ENCODE measurements at regions not wholly inside any gene's neighbourhood (a gene's known extent, or its start where the extent isn't known, plus 50 kb on each side); places are given as distances from the start of the nearest gene placed in this dataset.
"Not testable (repeated sequence)": the region's sequence is repeated elsewhere in the genome, so short reads cannot be mapped to it uniquely, and the experiment has no call there.

DNA sequence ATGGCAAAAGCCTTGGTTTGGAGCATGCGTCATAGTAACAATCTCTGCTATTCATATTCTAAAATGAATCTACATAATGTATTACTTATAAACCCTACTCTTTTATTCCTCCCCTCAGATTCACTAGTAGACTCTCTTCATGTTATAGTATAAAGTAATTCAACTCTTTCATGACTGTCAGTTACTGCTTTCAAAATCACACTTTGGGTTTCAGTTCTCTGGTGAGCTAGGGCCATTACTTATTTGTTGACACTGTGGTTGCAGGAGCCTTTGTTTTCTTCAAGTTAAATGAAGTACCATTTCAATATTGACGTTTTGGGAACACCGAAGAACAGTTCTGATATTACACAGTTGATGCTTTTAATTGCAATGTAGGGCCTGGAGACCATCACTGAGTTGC, 378.4 kb downstream of the DDX10 start:
- DNase-seq (ENCODE audit: low read depth), result no peak

DNA sequence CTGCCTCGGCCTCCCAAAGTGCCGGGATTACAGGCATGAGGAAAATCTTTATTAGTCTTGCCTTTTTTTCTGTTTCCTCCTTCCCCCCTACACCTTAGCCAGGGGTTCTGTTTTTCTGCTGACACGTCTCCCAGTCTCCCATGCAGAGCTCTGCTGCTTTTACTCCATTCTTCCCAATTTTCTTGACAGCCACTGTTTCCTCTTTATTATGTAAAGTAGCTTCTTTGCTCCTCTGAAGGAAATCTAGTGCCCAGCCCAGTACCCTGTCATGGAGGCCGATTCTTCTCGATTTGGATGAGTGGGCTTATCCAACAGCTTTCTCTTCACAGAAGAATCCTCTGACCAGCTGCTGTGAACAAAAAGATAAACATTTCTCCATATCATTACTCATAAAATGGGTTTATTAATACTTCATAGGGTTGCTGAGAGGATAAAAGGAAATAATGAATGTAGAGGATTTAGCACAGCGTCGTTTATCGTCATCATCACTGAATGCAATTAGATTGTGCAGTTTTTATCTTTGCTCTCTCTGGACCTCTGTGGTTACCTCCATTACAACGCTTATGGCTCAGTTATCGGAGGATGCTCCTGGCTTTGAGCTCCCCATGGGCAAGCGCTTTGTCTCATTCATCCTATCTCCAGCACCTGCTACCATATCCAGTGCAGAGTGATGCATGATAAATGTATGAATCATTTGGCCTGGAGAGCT, 375.6 kb upstream of the C11orf87 start:
- DNase-seq (ENCODE audit: low read depth), result no peak

DNA sequence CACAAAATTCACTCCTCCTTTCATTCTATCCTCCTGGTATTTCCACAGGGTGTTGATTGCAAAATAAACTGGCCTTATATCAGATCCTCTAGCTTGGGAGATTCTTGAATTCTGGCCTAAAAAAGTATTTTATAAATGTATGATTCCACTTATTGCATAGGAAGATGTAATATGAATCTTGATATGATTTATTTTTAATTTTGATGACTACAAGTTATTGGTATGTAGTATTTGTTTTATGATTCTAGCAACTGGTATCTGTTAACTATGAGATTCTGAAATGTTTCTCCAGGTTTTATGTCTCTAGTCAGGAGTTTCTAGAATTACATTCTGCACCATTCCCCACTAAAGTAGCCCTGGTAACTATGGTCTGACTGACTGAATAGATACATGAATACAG, 373.9 kb upstream of the C11orf87 start:
- no peak for DNase-seq (ENCODE audit: low read depth)

DNA sequence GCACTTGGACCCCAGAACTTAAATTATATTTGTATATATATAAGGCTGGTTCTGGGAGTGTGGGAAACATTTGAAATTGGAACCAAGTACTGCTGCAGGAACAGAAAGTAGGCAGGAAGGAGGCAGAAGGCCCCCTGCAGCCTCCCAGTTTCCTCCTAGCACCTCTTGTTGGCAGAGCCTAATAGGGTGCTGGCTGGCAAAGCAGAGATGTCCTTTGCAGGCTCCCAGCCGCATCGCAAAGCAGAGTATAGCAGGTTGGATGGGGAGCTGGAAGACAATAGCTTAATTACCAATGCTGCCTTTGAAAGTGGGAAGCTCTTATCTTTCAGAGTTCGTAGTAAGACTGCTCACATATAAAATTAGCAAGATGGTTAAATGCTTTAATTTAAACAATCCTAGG, 370.8 kb upstream of the C11orf87 start:
- DNase-seq (ENCODE audit: low read depth), result no peak

DNA sequence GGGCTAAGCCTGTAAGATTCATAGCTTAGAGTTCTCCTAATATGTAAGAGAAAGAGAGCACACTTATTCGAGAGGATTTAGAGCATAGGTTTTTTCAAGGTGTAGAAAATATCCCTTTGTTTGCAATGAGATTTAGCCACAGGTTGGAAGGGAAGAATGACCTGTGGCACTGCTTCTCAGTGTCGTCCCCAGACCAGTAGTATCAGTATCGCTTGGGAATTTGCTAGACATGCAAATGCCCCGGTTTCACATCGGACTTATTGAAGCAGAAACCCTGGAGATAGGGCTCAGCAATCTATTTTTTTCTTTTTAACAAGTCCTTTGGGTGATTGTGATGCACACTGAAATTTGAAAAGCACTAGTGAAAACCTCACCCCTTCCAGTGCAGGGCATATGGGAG, 362.6 kb upstream of the C11orf87 start:
- DNase-seq (ENCODE audit: low read depth), result no peak

DNA sequence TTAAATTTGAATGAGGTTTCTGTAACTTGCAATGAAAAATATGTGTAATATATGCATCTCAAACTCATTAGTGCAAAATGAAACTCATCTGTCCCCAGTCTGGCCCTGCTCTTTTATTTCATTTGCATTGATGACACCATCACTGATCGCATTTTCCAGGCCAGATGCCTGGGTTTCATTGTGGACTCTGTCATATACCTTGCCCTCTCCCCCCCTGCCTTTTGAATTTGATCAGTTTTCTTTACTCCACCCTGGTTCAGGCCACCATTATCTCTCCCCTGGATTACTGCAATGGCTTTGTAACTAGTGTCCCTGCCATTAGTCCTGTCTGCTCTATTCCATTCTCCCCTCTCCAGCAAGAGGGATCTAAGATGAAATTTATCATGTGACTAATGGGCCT, 360.6 kb upstream of the C11orf87 start:
- DNase-seq (ENCODE audit: low read depth), result no peak

DNA sequence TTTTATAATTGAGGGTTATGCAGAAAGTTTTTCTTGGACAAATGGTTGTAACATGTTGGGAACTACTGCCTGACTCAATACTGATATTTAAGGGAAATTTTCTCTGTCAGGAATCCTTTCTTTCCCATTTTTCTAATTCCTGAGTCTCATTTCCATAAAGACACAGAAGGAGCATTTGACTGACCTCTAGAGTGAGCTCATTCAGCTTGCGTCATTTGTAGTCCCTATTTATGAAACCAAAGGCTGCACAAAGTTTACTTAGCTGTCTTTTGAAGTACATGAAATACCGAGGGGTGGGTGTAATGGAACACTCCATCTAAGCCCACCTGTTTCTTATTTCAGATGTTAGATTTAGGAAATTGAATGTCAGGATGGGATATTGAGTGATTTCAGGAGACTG, 359.5 kb upstream of the C11orf87 start:
- DNase-seq (ENCODE audit: low read depth), result peak; percentile 59

DNA sequence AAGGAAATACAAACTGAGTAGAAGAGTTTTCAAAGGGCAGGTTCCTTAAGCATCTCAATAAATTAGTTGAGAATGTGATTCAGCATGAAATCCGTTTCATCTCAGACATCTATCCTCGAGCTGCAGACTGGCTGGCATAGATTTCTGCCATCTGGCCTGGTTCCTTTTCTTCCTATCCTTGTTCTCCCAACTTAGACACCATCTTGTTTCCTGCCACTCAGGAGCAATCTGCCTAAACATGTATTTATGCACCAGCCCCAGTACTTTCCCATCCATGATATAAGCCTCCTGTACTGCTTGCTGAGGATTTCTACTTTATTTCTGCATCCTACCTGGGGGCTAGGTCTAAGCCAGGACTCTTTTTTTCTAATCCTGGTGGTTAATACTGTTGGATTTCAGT, 359.1 kb upstream of the C11orf87 start:
- no peak for DNase-seq (ENCODE audit: low read depth)

DNA sequence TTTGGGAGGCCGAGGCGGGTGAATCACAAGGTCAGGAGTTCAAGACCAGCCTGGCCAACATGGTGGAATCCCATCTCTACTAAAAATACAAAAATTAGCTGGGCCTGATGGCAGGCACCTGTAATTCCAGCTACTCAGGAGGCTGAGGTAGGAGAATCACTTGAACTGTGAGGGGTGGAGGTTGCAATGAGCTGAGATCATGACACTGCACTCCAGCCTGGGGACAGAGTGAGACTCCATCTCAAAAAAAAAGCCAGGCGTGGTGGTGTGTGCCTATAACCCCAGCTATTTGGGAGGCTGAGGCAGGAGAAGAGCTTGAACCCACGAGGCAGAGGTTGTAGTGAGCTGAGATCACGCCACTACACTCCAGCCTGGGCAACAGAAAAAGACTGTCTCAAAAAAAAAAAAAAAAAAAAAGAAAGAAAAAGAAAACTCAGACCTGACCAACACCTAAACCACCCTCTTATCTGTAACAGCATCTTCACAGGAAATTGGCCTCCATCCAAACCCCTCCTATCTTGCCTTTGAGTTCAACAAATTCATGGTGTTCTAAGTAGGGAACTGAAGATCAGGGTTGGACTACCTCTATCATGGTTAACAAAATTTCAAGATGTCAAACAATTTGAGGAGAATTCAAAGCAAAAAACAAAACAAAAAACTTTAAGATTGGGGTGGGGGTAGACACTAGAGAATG, 357.2 kb upstream of the C11orf87 start:
- not testable (repeated sequence) for DNase-seq (ENCODE audit: low read depth)

DNA sequence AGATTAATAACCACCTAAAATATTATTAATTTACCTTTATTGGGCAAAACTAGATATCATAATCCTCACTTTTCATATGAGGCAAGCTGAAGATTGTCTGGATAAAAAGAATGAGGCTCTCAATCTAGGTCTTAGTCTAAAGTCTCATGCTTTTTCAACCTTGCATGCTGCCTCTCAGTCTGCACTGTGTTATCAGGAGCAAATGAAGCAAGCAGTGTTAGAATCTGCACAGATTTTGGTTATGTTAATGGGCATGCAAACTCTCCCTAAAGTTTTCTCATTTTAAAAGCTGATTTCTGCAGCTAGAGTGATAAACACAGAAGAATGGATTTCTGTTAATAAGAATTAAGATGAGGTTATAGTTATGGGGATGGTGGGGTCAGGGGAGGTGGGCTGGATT, 350.7 kb upstream of the C11orf87 start:
- no peak for DNase-seq (ENCODE audit: low read depth)

DNA sequence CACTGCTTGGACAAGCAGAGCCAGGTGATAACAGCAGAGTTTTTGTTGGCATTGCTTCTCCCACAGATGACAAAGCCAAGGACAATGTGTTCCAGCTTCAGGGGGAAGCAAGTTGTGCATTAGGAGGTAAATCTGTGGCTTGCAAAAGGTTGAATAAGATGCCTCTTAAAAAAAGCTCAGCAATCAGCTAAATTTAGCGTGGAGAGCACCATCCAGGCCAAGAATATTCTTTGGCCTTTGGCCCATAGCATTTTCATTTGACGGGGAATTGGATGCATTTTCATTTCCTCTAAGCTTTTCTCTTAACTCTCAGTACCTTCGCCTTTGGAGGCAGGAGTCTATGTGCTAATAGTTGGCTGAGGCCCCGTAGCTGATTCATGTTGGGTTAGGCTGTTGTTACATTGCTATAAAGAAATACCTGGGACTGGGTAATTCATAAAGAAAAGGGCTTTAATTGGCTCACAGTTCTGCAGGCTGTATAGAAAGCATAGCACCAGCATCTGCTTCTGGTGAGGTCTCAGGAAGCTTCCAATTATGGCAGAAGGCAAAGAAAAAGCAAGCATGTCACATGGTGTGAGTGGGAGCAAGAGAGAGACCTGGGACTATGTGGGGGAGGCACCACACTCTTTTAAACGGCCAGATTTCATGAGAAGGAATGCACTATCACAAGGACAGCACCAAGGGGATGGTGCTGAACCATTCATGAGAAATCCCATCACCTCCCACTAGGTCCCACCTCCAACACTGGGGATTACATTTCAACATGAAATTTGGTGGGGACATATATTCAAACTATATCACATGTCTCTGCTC, 350.1 kb upstream of the C11orf87 start:
- DNase-seq (ENCODE audit: low read depth), result peak; percentile 20

DNA sequence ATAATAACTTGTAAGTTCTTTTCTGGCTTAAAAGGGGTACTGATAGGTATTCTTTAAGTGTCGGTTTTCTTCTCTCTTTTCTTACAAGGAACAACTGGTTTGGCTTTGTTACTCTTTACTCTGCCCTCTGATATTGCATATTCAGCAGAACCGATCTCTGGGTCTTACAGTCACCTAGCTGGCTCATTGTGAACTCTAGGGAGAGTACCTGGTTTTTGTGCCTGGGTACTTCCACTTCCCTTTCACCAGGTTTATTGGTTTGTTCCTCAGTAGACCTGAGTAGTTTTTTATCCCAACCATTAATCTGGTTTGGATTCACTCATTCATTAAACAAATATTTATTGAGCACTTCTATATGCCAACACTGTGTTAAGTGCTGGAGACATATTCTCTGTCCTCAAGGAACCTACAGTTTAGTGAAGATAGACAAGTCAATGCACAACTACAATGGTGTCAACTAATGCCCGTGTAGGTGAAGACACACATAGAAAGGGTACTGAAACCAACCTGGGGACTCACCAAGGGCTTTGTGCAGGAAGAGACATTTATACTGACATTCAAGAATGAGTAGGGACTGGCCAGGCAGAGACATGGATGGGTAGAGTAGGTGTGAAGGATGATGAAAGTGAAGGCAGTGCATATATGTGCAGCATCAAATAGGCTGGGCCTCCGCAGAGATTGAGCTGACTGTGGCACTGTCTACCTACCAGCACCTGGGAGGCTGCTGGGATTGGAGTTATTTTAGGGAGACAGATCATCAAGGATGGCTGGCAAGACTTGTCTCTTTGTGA, 348.8 kb upstream of the C11orf87 start:
- no peak for DNase-seq (ENCODE audit: low read depth)

DNA sequence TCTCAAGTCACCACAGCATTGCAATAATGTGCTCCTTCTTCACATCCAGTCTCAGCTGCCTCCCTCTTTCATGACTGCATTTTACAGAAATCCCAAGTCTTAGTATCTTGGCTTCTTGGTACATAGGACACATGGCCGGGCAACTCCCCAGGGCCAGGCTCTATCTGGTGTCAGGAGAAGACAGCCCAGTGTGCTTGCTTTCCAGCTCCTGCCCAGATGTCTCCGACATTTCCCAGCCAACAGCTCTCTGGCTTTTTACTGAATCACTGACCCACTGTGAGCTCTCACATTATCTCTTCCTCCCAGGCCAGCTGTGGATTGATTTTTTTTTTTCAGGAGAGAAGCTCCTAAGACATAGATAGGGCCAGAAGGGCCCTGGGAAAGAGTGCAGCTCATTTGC, 346.0 kb upstream of the C11orf87 start:
- no peak for DNase-seq (ENCODE audit: low read depth)

DNA sequence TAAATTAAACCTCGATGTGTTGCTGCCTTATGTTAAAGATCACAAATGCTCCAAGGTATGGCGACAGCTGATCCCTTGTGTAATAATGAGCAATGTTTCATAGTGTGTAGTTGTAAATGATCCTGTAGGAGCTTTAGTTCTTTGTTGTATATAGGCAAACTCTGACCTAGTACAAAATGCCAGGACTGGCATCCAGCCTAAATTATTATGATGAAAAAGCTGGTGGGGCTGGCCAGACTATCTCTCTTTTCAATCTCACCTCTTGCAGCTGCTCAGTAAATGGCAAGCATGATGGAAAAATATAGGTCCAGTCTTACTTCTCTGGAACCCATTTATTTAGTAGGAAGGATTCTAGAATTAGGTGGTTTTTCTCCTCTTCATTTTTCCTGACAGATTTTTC, 345.1 kb upstream of the C11orf87 start:
- no peak for DNase-seq (ENCODE audit: low read depth)

DNA sequence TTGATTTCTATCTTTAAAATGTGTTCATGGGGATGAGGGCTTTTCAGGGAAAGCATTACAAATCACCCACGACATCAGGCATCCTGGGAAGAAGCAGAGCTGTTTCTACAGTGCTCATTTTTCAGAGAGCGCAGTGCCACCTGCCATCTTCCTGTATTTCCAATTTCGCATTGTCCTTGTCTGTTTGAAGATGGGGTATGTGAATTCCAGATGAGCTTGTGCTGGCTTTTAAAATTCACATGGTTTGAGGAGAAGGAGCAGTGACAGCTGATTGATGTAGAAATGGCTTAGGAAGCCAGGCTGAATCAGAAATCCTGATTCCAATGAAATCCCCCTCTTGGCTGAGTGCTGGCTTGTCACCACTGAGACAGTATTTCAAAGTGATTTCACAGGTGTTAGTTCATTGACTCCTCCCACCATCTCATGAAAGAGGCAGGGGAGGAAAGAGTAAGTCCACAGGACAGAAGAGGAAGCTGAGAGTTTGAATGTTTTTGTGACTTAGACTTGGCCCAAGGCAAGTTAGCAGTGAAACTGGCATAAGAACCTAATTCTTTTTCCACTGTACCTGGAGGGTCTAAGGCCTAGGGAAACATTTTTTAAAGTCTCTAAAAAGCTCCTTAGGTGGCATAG, 344.6 kb upstream of the C11orf87 start:
- DNase-seq (ENCODE audit: low read depth), result no peak

DNA sequence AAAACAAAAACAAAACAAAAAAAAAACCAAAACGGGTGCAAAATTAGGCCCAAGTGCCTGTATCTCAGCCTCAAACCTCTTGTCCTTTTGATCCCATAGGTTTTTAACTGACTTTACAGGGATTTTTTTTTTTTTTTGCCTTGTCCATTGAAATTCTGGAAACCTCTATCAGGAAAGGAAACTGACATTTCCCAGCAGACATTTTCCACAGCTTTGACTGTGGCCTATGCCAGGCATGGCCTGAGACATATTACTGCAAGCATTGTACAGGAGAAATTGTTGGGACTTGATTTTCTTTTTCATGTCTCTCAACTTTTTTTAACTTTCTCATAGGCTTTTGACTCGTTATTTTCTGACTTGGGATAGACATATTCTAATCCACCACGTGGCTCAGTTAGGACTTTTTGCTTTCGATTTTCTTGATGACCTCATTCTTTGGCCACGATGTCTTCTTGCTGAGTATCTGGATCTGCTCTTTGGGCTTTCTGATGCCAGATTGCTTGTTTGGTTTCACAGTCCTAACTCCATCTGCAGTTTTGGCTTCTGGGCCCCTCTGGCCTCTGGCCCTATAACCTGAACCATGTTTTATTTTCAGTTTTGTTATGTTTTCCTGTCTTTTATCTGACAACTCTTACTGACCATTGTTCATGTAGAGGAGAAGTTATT, 336.1 kb upstream of the C11orf87 start:
- DNase-seq (ENCODE audit: low read depth), result peak; percentile 16

DNA sequence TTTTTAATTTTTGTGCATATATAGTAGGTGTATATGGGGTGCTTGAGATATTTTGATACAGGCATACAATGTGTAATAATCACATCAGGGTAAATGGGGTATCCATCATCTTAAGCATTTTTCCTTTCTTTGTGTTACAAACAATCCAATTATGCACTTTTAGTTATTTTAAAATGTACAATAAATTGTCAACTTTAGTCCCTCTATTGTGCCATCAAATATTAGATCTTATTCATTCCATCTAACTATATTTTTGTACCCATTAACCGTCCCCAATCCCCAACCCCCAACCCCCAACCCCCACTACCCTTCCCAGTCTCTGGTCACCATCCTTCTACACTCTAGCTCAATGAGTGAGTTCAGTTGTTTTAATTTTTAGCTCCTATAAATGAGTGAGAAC, 335.1 kb upstream of the C11orf87 start:
- no peak for DNase-seq (ENCODE audit: low read depth)

DNA sequence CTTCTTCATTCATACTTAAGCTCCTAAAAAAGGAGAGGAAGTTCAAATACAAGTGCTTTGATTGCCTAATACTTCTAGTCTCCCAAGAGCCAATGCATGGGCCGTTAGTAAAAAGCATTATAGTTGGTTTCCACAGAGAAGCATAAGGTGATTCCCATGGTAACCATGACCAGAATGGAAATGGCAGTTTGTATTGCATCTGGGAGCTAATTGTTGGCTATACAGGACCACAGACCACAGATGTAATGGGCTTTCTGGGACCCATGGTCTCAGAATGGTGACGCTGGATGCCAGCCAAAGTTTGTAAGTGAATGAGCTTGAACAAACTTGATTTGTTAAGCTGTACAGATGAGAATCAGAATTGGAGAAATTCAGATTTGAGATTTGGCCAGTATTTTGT, 333.9 kb upstream of the C11orf87 start:
- DNase-seq (ENCODE audit: low read depth), result no peak

DNA sequence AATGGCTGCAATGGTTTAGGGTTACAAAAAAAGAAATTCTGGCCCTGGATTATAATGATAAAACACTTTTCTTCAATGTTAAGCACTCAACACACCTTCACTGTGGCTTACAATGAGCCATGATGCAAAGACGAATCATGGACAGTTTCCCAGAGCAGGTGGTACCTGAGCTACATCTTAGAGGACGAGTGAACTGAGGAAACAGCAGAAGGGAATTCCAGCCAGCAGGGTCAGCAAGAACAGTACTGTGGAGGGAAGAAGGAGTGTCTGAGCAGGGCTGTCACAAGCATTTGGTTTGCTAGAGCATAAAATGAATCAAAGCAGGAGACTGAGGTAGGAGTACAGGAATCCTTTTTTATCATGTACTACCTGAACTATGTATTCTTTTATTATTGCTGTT, 332.8 kb upstream of the C11orf87 start:
- DNase-seq (ENCODE audit: low read depth), result no peak

DNA sequence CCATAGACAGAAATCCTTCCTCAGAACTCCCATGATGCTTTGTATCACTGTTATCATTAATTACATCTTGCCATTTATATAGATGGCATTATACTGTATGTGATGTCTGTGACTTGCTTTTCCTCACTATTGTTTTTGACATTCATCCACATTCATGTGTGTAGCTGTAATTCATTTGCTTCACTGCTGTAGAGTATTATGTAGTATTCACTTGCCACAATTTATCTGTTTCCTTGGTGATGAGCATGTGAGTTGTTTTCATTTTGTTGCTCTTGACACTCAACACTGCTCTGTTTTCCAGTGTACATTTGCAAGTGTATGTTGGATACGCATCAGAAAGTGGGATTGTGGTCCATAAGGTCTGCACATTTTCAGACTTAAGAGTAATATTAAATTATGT, 328.6 kb upstream of the C11orf87 start:
- DNase-seq (ENCODE audit: low read depth), result no peak

DNA sequence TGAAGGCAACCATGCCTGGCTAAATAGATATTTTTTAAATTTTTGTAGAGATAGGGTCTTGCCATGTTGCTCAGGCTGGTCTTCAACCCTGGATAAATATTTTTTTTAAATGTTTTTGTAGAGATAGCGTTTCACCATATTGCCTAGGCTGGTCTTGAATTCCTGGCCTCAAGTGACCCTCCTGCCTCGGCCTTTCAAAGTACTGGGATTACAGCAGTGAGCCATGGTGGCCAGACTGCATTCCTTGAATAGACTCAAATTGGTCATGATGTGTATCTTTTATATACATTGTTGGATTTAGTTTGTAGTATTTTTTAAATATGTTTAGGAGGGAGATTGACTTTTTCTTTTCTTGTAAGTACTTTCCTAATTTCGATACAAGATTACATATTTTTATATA, 325.7 kb upstream of the C11orf87 start:
- DNase-seq (ENCODE audit: low read depth), result no peak
